MM.1S (cell line): ENCODE measurements at regions not wholly inside any gene's neighbourhood (a gene's known extent, or its start where the extent isn't known, plus 50 kb on each side); places are given as distances from the start of the nearest gene placed in this dataset.

Experiments
- EZH2 ChIP-seq: fragments of 300-600 bp; sonication (generic); optimal IDR thresholded peaks from 2 replicates; pipeline ENCODE3; 2017; ENCODE audit warnings: low read depth, mild to moderate bottlenecking, antibody characterized with exemption, low read length, mixed read lengths
- EZH2phosphoT487 ChIP-seq: fragments of 300-600 bp; sonication (generic); IDR thresholded peaks from 2 replicates; pipeline ENCODE4 v1.6.1; 2018; ENCODE audit warnings: antibody characterized with exemption, low read length
- TF ChIP-seq, protein P1 (sequence below): fragments of 300-600 bp; sonication (generic); IDR thresholded peaks from 2 replicates; pipeline ENCODE4 v1.5.1; 2016; ENCODE audit warnings: antibody characterized with exemption, low read length, mixed read lengths

DNA sequence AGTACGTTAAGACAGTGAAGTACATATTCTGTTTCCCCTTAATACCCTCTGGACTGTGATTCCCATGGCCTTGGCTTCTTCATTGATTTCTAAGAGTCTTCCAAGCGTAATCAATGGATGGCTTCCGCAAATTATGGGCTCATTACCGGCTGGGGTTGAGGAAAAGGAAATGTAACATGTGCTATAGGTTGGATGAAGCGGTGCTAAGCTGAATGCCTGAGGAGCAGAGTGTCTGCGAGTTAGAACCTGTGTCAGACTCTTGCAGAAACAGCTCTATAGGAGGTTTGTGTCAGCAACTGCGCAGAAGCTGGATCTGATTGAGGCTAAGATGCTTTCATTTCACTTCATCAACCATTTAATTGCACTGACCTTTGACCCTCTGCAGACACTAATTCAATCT, 114.3 kb upstream of the CDH18 start:
- TF ChIP-seq, protein P1, sequence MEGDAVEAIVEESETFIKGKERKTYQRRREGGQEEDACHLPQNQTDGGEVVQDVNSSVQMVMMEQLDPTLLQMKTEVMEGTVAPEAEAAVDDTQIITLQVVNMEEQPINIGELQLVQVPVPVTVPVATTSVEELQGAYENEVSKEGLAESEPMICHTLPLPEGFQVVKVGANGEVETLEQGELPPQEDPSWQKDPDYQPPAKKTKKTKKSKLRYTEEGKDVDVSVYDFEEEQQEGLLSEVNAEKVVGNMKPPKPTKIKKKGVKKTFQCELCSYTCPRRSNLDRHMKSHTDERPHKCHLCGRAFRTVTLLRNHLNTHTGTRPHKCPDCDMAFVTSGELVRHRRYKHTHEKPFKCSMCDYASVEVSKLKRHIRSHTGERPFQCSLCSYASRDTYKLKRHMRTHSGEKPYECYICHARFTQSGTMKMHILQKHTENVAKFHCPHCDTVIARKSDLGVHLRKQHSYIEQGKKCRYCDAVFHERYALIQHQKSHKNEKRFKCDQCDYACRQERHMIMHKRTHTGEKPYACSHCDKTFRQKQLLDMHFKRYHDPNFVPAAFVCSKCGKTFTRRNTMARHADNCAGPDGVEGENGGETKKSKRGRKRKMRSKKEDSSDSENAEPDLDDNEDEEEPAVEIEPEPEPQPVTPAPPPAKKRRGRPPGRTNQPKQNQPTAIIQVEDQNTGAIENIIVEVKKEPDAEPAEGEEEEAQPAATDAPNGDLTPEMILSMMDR = no peak
- TF ChIP-seq EZH2 (no peak), EZH2phosphoT487 (no peak)
